ENCODE measurements at regions not wholly inside any gene's neighbourhood (a gene's known extent, or its start where the extent isn't known, plus 50 kb on each side); places are given as distances from the start of the nearest gene placed in this dataset.

GRCh38 chrX:64097891-64098290 lies 107.6 kb downstream of the AMER1 start:
- TF ChIP-seq EZH2phosphoT487 (conservative IDR thresholded peaks at IDR 0.05; ENCODE audit: low read length) = no peak
- no peaks in the 10 kb centered on the region for H3K9me3 ChIP-seq (ENCODE audit: insufficient read depth, low read length)
- no peak overlapping the region for H2AFZ ChIP-seq (ENCODE audit: low read depth, low read length, severe bottlenecking)
- H3K9ac ChIP-seq (ENCODE audit: low read length) = no peak overlapping the region
- H3F3A ChIP-seq (ENCODE audit: insufficient read depth) = no peaks in the 10 kb centered on the region
- no peaks in the 10 kb centered on the region for H4K20me1 ChIP-seq (ENCODE audit: low read depth, low read length)
- H3K36me3 ChIP-seq (ENCODE audit: low read length) = no peaks in the 10 kb centered on the region
- H3K4me3 ChIP-seq (ENCODE audit: insufficient read depth, low read length, poor library complexity, severe bottlenecking) = no peak overlapping the region
- H3K9me2 ChIP-seq (replicated peaks; ENCODE audit: insufficient read depth, low read length) = no peaks in the 10 kb centered on the region
- H3K79me2 ChIP-seq (ENCODE audit: insufficient read depth, low read length) = no peaks in the 10 kb centered on the region
- H3K27me3 ChIP-seq (ENCODE audit: low read length) = no peaks in the 10 kb centered on the region
- no peak overlapping the region for H3K4me2 ChIP-seq (ENCODE audit: low read depth, low read length, poor library complexity, severe bottlenecking)
- H3K27ac ChIP-seq (ENCODE audit: low read depth, low read length) = no peak overlapping the region

GRCh38 chrX:64093761-64094160 lies 111.7 kb downstream of the AMER1 start:
- Histone ChIP-seq H3K27me3 (ENCODE audit: low read length) (no peaks in the 10 kb centered on the region), H3F3A (ENCODE audit: insufficient read depth) (no peaks in the 10 kb centered on the region), H2AFZ (ENCODE audit: low read depth, low read length, severe bottlenecking) (no peak overlapping the region)

More at GRCh38 chrX:64093761-64094160, 111.7 kb downstream of the AMER1 start:
- Histone ChIP-seq H3K9me2 (replicated peaks; ENCODE audit: insufficient read depth, low read length) (no peaks in the 10 kb centered on the region), H3K4me3 (ENCODE audit: insufficient read depth, low read length, poor library complexity, severe bottlenecking) (no peak overlapping the region), H3K36me3 (ENCODE audit: low read length) (no peaks in the 10 kb centered on the region), H3K9me3 (ENCODE audit: insufficient read depth, low read length) (no peaks in the 10 kb centered on the region), H3K27ac (ENCODE audit: low read depth, low read length) (no peak overlapping the region), H3K4me2 (ENCODE audit: low read depth, low read length, poor library complexity, severe bottlenecking) (no peak overlapping the region), H4K20me1 (ENCODE audit: low read depth, low read length) (no peaks in the 10 kb centered on the region), H3K79me2 (ENCODE audit: insufficient read depth, low read length) (no peaks in the 10 kb centered on the region), H3K9ac (ENCODE audit: low read length) (no peak overlapping the region)
- no peak for TF ChIP-seq EZH2phosphoT487 (conservative IDR thresholded peaks at IDR 0.05; ENCODE audit: low read length)
- peak; percentile 19 for TF ChIP-seq CTCF (IDR thresholded peaks at IDR 0.05; ENCODE audit: insufficient read depth, low read length, poor library complexity, severe bottlenecking)

Data from SU-DHL-6 (cell line).